ENCODE measurements at regions not wholly inside any gene's neighbourhood (a gene's known extent, or its start where the extent isn't known, plus 50 kb on each side); places are given as distances from the start of the nearest gene placed in this dataset.
"Not testable (repeated sequence)": the region's sequence is repeated elsewhere in the genome, so short reads cannot be mapped to it uniquely, and the experiment has no call there.

- DNase-seq (ENCODE audit: low read depth in 4 of 4, low spot score in 3 of 4) = no peak
Measured at GRCh38 chr5:166117072-166118066, 2174.1 kb upstream of the WWC1 start.

GRCh38 chr5:166119506-166119905 is 2171.9 kb upstream of the WWC1 start:
- DNase-seq (ENCODE audit: low read depth in 4 of 4, low spot score in 3 of 4) = no peak

GRCh38 chr5:166123717-166124116 is 2167.7 kb upstream of the WWC1 start:
- no peak for DNase-seq (ENCODE audit: low read depth in 4 of 4, low spot score in 3 of 4)

- no peak for DNase-seq (ENCODE audit: low read depth in 4 of 4, low spot score in 3 of 4)
Measured at GRCh38 chr5:166127766-166128570, 2163.5 kb upstream of the WWC1 start.

GRCh38 chr5:166145107-166145506 is 2146.3 kb upstream of the WWC1 start:
- not testable (repeated sequence) for DNase-seq (ENCODE audit: low read depth in 4 of 4, low spot score in 3 of 4)

GRCh38 chr5:166163996-166164610 is 2127.3 kb upstream of the WWC1 start:
- no peak for DNase-seq (ENCODE audit: low read depth in 4 of 4, low spot score in 3 of 4)

- DNase-seq (ENCODE audit: low read depth in 4 of 4, low spot score in 3 of 4) = peak; percentile 7 to 36 (median 26)
Measured at GRCh38 chr5:166165596-166165995, 2125.8 kb upstream of the WWC1 start.

- DNase-seq (ENCODE audit: low read depth in 4 of 4, low spot score in 3 of 4) = no peak
Measured at GRCh38 chr5:166166071-166166470, 2125.4 kb upstream of the WWC1 start.

GRCh38 chr5:166172597-166172996 is 2118.8 kb upstream of the WWC1 start:
- no peak for DNase-seq (ENCODE audit: low read depth in 4 of 4, low spot score in 3 of 4)

GRCh38 chr5:166178411-166179080 is 2112.9 kb upstream of the WWC1 start:
- no peak for DNase-seq (ENCODE audit: low read depth in 4 of 4, low spot score in 3 of 4)

GRCh38 chr5:166185185-166185584 is 2106.3 kb upstream of the WWC1 start:
- no peak for DNase-seq (ENCODE audit: low read depth in 4 of 4, low spot score in 3 of 4)

- no peak for DNase-seq (ENCODE audit: low read depth in 4 of 4, low spot score in 3 of 4)
Measured at GRCh38 chr5:166188501-166189325, 2102.7 kb upstream of the WWC1 start.

- peak in 1 of 4 donors; percentile 6 for DNase-seq (ENCODE audit: low read depth in 4 of 4, low spot score in 3 of 4)
Measured at GRCh38 chr5:166192696-166193095, 2098.7 kb upstream of the WWC1 start.

- DNase-seq (ENCODE audit: low read depth in 4 of 4, low spot score in 3 of 4) = no peak
Measured at GRCh38 chr5:166195981-166196380, 2095.5 kb upstream of the WWC1 start.

- DNase-seq (ENCODE audit: low read depth in 4 of 4, low spot score in 3 of 4) = no peak
Measured at GRCh38 chr5:166200532-166200931, 2090.9 kb upstream of the WWC1 start.

- no peak for DNase-seq (ENCODE audit: low read depth in 4 of 4, low spot score in 3 of 4)
Measured at GRCh38 chr5:166211640-166212039, 2079.8 kb upstream of the WWC1 start.

GRCh38 chr5:166236327-166236726 is 2055.1 kb upstream of the WWC1 start:
- DNase-seq (ENCODE audit: low read depth in 4 of 4, low spot score in 3 of 4) = no peak

GRCh38 chr5:166240705-166241104 is 2050.7 kb upstream of the WWC1 start:
- DNase-seq (ENCODE audit: low read depth in 4 of 4, low spot score in 3 of 4) = no peak

GRCh38 chr5:166245556-166245955 is 2045.9 kb upstream of the WWC1 start:
- no peak for DNase-seq (ENCODE audit: low read depth in 4 of 4, low spot score in 3 of 4)

GRCh38 chr5:166251786-166252185 is 2039.7 kb upstream of the WWC1 start:
- DNase-seq (ENCODE audit: low read depth in 4 of 4, low spot score in 3 of 4) = no peak
